ENCODE measurements at regions not wholly inside any gene's neighbourhood (a gene's known extent, or its start where the extent isn't known, plus 50 kb on each side); places are given as distances from the start of the nearest gene placed in this dataset.

DNA sequence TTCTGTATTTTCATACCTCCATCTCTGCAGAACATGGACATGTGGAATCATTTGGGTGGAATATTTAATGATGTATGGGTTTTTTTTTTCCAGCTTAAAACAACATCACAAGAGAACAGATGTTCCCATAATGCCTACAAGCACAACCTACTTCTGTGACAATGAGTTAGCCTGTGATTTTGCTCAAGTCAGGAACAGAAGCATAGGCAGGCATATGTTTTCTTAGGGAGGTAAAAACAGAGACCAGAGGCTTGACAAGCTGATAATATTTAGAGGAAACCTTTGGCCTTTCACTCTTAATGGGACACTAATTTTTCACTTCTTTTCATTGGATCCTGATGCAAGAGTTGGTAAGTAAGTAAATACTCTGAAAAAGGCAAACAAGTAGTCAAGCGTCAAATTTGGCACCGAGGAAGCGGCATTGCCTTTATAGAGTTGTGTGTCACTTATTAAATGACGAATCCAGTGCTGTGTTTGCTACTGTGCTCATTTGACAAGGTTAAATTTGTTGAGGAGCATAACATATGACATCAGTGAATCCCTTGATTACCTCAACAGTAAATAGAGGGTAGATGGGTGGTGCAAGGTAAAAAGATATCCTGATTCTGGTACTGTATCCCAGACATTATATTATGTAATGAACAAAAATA is 66.7 kb upstream of the RBMS3 start:
- Histone ChIP-seq H3K27me3 (no peaks in the 10 kb centered on the region), H3K27ac (no peak overlapping the region), H3K4me3 (no peak overlapping the region), H3K4me1 (peaks cover 0 to 7% (median 0%) of the 10 kb centered on the region in 10 experiments; a peak in 2 of 20 replicates), H3K36me3 (no peaks in the 10 kb centered on the region), H3K4me2 (no peak overlapping the region), H3K9me3 (replicated peaks in 1 of 11) (no peaks in the 10 kb centered on the region), H3K9ac (no peak overlapping the region), H4K20me1 (no peaks in the 10 kb centered on the region)
- TF ChIP-seq Cebpa-rat (IDR thresholded peaks at IDR 0.05): no peak

DNA sequence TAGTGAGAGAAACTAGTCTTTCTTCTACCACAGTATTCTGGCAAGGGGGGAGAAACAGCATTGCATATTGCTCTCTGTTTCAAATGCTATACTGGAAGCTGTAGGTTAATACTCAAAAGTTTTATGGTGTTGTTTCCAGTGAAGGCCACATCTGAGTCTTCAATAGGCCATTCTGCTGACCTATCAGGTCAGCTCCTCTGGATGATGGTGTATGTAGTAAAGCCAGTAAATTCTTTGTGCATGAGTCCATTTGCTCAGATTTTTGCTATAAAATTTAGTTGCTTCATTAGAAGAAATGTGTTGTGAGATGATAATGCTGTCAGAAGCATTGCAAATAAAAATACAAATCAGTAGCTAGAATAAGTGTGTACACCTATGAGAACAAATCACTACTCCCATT is 64.9 kb upstream of the RBMS3 start:
- H3K9ac ChIP-seq: no peak overlapping the region
- H3K4me2 ChIP-seq: no peak overlapping the region
- H3K4me3 ChIP-seq: no peak overlapping the region
- H3K36me3 ChIP-seq: no peaks in the 10 kb centered on the region
- peaks cover 0 to 7% (median 0%) of the 10 kb centered on the region in 10 experiments; a peak in 2 of 20 replicates for H3K4me1 ChIP-seq
- no peak overlapping the region for H3K27ac ChIP-seq
- H4K20me1 ChIP-seq: no peaks in the 10 kb centered on the region
- no peaks in the 10 kb centered on the region for H3K27me3 ChIP-seq
- 0 out of 22 replicates have a peak, but pooled peaks cover 0 to 3% (median 0%) of the 10 kb centered on the region in 11 experiments for H3K9me3 ChIP-seq (replicated peaks in 1 of 11)
- no peak for TF ChIP-seq Cebpa-rat (IDR thresholded peaks at IDR 0.05)

DNA sequence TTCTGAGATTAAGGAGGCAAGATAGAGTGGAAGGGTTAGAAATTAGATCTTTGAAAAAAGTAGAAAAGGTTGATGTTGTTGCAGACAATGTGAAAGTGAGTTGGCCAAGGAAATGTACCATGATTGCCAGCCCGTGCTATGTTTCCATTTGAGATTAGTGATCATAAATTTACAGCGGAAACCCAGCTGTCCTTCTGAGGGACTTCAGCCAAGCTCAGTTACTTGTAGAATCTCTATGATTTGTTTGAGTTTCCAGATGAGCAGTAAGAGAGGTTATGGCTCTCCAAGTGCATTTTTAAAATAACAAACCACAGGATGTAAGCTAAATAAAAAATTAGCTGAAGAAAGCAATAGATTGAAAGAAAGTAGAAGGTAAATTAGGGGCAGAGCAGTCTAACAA is 54.2 kb upstream of the RBMS3 start:
- Histone ChIP-seq H3K4me1 (no peaks in the 10 kb centered on the region), H3K27ac (no peak overlapping the region), H3K4me3 (no peak overlapping the region), H3K4me2 (no peak overlapping the region), H3K27me3 (no peaks in the 10 kb centered on the region), H4K20me1 (no peaks in the 10 kb centered on the region), H3K9ac (no peak overlapping the region), H3K9me3 (replicated peaks in 1 of 11) (no peaks in the 10 kb centered on the region), H3K36me3 (no peaks in the 10 kb centered on the region)
- TF ChIP-seq Cebpa-rat (IDR thresholded peaks at IDR 0.05): no peak

DNA sequence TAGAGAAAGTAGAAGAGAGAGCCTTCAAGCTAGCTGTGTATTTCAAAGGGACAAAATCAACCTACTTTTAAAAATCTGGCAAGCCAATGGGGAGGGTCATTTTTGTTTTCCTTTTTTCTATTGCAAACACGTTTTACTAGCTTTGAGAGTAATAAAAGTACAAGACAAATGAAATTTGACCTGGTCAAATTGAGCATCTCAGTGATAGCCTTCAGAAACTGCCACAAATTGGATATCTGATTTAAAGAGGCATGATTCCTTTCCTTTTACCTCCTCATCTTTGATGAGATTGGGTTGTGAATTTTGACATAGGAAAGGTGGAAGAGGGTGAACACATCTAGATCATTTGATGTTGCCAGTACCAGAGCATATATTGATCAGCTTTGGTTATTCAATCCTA is 53.6 kb upstream of the RBMS3 start:
- H3K27ac ChIP-seq: no peak overlapping the region
- H3K27me3 ChIP-seq: no peaks in the 10 kb centered on the region
- H3K4me3 ChIP-seq: no peak overlapping the region
- H3K4me2 ChIP-seq: no peak overlapping the region
- no peak overlapping the region for H3K9ac ChIP-seq
- TF ChIP-seq Cebpa-rat (IDR thresholded peaks at IDR 0.05): no peak
- H3K9me3 ChIP-seq (replicated peaks in 1 of 11): no peaks in the 10 kb centered on the region
- no peaks in the 10 kb centered on the region for H3K4me1 ChIP-seq
- no peaks in the 10 kb centered on the region for H3K36me3 ChIP-seq
- H4K20me1 ChIP-seq: no peaks in the 10 kb centered on the region
